CD4-positive, CD25-positive, alpha-beta regulatory T cell (primary cell): ENCODE measurements at regions not wholly inside any gene's neighbourhood (a gene's known extent, or its start where the extent isn't known, plus 50 kb on each side); places are given as distances from the start of the nearest gene placed in this dataset.

Experiments
- ATAC-seq, 2 donors: fragments of 150-1000 bp; cut with Tn5 transposase; one replicate each; pipeline ENCODE4 v1.10.0; 2021; ENCODE audit warnings: low read depth in 2 of 2, moderate number of reproducible peaks in 2 of 2, moderate library complexity in 1 of 2
- DNase-seq, 3 donors: peaks; one replicate each; pipeline versions ENCODE4 v3.0.0 to v3.0.0-alpha.2; 2012 to 2022; ENCODE audit warnings: mixed read lengths in 1 of 3
- H3K27ac ChIP-seq: one replicate; pipeline ENCODE4 v1.7.0; 2013; ENCODE audit warnings: mild to moderate bottlenecking, low read length; ENCODE audit not compliant: insufficient read depth, poor library complexity, severe bottlenecking
- H3K27me3 ChIP-seq: one replicate; pipeline ENCODE4 v1.7.0; 2013; ENCODE audit warnings: low read length; ENCODE audit not compliant: control insufficient read depth, insufficient read depth
- H3K36me3 ChIP-seq: one replicate; pipeline ENCODE4 v1.7.0; 2013; ENCODE audit warnings: mild to moderate bottlenecking, low read length, moderate library complexity; ENCODE audit not compliant: control insufficient read depth, insufficient read depth
- H3K4me1 ChIP-seq: 2 replicates; pipeline ENCODE4 v1.7.0; 2013; ENCODE audit warnings: mild to moderate bottlenecking, low read length; ENCODE audit not compliant: insufficient read depth, control insufficient read depth, poor library complexity, severe bottlenecking
- H3K4me3 ChIP-seq: one replicate; pipeline ENCODE4 v1.7.0; 2013; ENCODE audit warnings: low read depth, mild to moderate bottlenecking, low read length, moderate library complexity
- H3K9me3 ChIP-seq, 2 experiments: 1 replicate in 1 of 2; 2 replicates in 1 of 2; pipeline ENCODE4 v1.7.0; 2013; ENCODE audit warnings: low read length in 2 of 2, mild to moderate bottlenecking in 1 of 2, moderate library complexity in 1 of 2; ENCODE audit not compliant: control insufficient read depth in 2 of 2
- H3K27ac Mint-ChIP-seq, 3 donors: one replicate each; pipeline ENCODE4 v1.8.0; 2020 to 2022; ENCODE audit warnings: mild to moderate bottlenecking in 3 of 3, mixed read lengths in 3 of 3, moderate library complexity in 2 of 3
- H3K27me3 Mint-ChIP-seq: one replicate; pipeline ENCODE4 v1.8.0; 2022; ENCODE audit warnings: mild to moderate bottlenecking, mixed read lengths
- H3K36me3 Mint-ChIP-seq: one replicate; pipeline ENCODE4 v1.8.0; 2020; ENCODE audit warnings: mixed read lengths
- H3K4me1 Mint-ChIP-seq, 4 donors: one replicate each; pipeline ENCODE4 v1.8.0; 2020 to 2022; ENCODE audit warnings: mixed read lengths in 4 of 4, mild to moderate bottlenecking in 1 of 4
- H3K4me3 Mint-ChIP-seq, 4 donors: one replicate each; pipeline ENCODE4 v1.8.0; 2020 to 2022; ENCODE audit warnings: mild to moderate bottlenecking in 4 of 4, mixed read lengths in 4 of 4, moderate library complexity in 3 of 4
- H3K9me3 Mint-ChIP-seq, 7 donors: one replicate each; pipeline ENCODE4 v1.8.0; 2020 to 2022; ENCODE audit warnings: mixed read lengths in 7 of 7, mild to moderate bottlenecking in 3 of 7, moderate library complexity in 2 of 7

DNA sequence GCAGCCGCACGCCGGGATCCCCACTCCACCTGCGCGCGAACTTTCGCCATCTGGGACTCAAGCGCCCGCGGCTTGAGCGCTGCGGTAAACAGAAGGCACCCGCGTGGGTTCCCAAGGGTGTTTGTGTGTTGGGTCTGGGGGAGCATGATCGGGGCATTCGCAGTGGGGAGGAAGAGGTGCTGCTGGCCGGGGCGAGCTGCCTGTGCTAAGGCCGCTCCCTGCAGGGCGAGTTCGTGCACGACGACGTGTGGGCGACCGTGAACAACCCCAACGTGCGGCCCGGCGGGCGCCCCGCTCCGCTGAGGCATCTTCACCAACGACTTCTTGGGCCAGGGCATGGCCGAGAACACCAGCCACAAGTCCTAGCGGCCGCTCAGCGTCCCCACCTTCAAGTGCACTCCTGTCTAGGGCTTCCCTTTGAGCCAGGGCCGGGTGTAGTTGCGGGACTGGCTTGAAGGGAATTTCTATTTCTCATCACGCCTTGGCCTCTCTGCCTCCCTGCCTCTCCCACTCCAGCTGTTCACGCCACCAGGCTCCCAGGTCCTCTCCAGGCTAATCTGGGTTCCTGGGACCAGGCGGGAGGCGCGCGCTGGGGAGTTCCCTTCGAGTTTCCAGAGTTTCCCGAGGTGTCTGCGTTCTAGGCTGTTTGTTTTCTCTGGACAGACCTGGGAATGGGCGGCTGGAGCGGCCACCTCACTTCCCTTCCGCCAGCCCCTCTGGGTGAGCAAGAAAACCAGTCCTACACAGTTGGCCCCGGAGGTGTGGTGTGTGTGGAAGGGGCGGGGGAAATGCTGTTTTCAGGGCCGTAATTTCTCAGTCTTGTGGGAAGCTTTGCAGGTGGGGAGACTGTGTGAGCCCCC, 417.8 kb upstream of the TMTC1 start:
- H3K4me1 Mint-ChIP-seq: no peaks in the 10 kb centered on the region

DNA sequence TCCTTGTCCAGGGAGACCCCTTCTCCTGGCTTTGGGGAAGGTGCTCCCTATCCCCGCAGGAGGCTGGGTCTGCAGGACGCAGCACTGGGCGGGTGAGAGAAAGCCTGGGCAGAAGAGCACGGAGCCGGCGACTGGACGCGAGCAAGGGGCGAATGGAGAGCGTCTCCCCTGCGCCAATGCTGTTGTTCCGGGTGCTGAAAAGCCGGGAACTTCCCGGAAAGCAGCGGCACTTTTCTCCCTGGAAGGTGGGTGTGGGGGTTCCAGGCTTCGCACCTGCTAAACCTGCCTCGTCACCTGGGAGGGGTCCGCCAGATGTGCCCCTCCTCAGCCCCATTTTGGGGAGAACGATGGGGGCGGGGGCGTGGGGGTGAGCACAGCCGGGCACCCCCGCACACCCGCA, 417.1 kb upstream of the TMTC1 start:
- Histone ChIP-seq H3K9me3 (no peaks in the 10 kb centered on the region), H3K27ac (no peak overlapping the region), H3K4me1 (no peaks in the 10 kb centered on the region), H3K36me3 (no peaks in the 10 kb centered on the region), H3K27me3 (peaks cover 3% of the 10 kb centered on the region), H3K4me3 (no peak overlapping the region)
- Mint-ChIP-seq H3K9me3 (peaks cover 0 to 4% (median 0%) of the 10 kb centered on the region in 7 donors), H3K27me3 (peaks cover 24% of the 10 kb centered on the region), H3K36me3 (no peaks in the 10 kb centered on the region), H3K4me1 (no peaks in the 10 kb centered on the region), H3K4me3 (no peak overlapping the region), H3K27ac (no peak overlapping the region)
- DNase-seq: no peak
- ATAC-seq: no peak

More for the DNA sequence above, 417.8 kb upstream of the TMTC1 start:
- Mint-ChIP-seq H3K27me3 (peaks cover 24% of the 10 kb centered on the region), H3K36me3 (no peaks in the 10 kb centered on the region), H3K9me3 (peaks cover 0 to 8% (median 0%) of the 10 kb centered on the region in 7 donors), H3K27ac (no peak overlapping the region), H3K4me3 (no peak overlapping the region)
- H3K4me1 ChIP-seq: no peaks in the 10 kb centered on the region
- ATAC-seq (no peak), DNase-seq (no peak)
- H3K4me3 ChIP-seq: no peak overlapping the region
- no peaks in the 10 kb centered on the region for H3K9me3 ChIP-seq
- H3K27ac ChIP-seq: no peak overlapping the region
- H3K36me3 ChIP-seq: no peaks in the 10 kb centered on the region
- H3K27me3 ChIP-seq: peaks cover 3% of the 10 kb centered on the region

DNA sequence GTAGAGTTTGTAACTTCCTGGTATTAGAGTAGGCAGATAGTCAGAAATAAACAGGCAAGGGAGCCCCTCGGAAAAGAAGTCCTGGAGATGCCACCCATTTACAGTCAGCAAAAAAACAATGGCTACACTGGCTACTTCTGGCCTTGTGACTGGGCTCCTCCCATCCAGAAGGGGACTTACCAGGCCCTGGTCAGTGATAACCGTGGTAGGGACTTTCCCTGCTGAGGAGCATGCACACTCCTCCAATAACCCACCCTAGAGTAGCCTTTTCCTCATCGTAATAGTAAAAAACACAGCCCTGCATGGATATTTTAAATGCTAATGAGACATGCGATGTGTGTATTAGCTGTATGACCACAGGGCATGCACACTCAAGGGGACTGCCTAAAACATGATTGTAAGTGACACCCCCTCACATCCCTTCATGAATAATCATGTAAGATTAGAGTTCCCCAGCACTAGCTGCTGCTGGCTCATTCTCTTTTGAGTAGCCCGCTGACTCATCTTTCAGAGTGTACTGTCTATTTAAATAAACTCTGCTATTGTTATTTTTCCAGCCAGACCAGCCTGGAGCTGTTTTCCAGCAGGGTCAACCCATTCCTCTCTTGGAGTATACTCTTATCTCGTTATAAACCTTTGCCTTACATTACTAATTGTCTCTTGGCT, 413.8 kb upstream of the TMTC1 start:
- peaks cover 0 to 2% (median 0%) of the 10 kb centered on the region in 7 donors for H3K9me3 Mint-ChIP-seq
- no peak overlapping the region for H3K4me3 Mint-ChIP-seq
- Histone ChIP-seq H3K27me3 (peaks cover 3% of the 10 kb centered on the region), H3K4me3 (no peak overlapping the region), H3K9me3 (no peaks in the 10 kb centered on the region), H3K36me3 (no peaks in the 10 kb centered on the region), H3K27ac (no peak overlapping the region), H3K4me1 (no peaks in the 10 kb centered on the region)
- no peaks in the 10 kb centered on the region for H3K4me1 Mint-ChIP-seq
- DNase-seq (no peak), ATAC-seq (no peak)
- H3K27me3 Mint-ChIP-seq: peaks cover 15% of the 10 kb centered on the region
- no peaks in the 10 kb centered on the region for H3K36me3 Mint-ChIP-seq
- no peak overlapping the region for H3K27ac Mint-ChIP-seq

DNA sequence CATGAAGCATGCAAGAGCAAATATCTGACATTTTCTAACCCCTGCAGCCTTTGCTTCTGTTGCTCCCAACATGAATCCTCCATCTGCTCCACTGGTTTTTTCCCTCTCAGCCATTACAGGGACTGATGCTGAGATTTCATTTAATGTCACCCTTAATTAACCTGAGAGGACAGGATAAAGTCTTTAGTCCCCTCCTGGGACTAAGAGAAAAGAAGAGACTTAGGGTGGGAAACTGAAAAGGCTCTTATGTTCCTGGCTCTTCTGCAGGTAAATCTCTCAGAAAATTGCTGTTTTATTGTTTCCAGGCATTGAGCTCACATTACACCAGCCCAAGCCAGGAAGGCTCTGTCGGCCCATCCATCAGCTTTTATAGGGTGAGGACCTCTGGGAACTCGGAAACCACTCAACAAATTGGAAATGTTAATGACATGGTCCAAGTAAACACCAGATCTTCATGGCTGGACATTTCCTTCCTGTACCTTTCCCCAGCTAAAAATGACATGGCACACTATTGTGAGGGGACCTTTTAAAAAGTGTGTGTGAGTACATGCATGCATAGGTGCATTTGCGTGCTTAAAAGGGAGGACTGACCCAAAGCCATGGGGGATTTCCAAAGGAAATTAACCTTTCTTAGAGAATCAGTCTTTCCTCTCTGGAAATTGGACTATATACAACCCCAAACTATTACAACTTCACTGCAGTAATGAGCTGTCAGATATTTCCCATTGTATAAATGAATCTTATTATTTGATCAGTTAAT, 408.1 kb upstream of the TMTC1 start:
- H3K4me1 ChIP-seq: no peaks in the 10 kb centered on the region

DNA sequence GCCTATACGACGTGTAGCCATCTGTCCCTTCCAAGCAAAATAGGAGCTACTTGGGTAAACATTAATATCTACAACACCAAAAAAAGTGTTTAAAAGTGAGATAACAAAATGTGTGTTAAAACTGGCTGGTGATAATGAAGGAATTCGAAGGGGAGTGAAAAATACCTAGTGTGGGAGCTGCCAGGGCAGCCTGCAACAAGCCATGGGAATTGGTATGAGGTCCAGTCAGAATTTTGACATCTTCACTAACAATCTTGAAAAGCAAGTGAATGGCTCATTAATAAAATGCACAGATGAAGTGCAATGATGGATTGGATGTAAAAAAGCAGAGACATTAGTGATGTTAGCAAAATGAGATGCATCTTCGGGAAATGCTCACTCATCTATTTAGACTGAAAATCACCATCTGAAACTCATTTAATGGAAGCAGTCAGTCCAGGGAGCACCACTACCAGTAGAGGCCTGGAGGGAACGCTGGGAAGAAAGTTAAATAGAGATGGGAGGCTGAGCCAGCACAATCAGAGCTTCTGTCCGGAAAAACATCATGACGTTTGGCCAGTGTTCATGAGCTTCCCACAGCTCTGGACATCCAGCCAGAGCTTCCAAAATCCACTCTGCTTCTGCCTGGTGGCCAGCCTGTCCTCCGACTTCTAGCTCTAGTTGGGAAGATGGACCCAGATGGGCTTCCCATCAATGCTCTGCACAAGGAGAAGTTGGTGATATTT, 405.0 kb upstream of the TMTC1 start:
- Mint-ChIP-seq H3K27me3 (no peaks in the 10 kb centered on the region), H3K36me3 (no peaks in the 10 kb centered on the region), H3K9me3 (no peaks in the 10 kb centered on the region), H3K4me3 (no peak overlapping the region), H3K27ac (no peak overlapping the region), H3K4me1 (no peaks in the 10 kb centered on the region)
- Histone ChIP-seq H3K4me1 (no peaks in the 10 kb centered on the region), H3K27me3 (no peaks in the 10 kb centered on the region), H3K9me3 (no peaks in the 10 kb centered on the region), H3K27ac (no peak overlapping the region), H3K36me3 (no peaks in the 10 kb centered on the region), H3K4me3 (no peak overlapping the region)
- ATAC-seq (no peak), DNase-seq (no peak)

More for the DNA sequence above, 408.1 kb upstream of the TMTC1 start:
- no peaks in the 10 kb centered on the region for H3K36me3 Mint-ChIP-seq
- H3K27me3 Mint-ChIP-seq: peaks cover 3% of the 10 kb centered on the region
- Histone ChIP-seq H3K9me3 (no peaks in the 10 kb centered on the region), H3K27me3 (no peaks in the 10 kb centered on the region), H3K36me3 (no peaks in the 10 kb centered on the region), H3K4me3 (no peak overlapping the region), H3K27ac (no peak overlapping the region)
- H3K4me1 Mint-ChIP-seq: no peaks in the 10 kb centered on the region
- no peak for DNase-seq
- ATAC-seq: no peak
- H3K27ac Mint-ChIP-seq: no peak overlapping the region
- no peak overlapping the region for H3K4me3 Mint-ChIP-seq
- no peaks in the 10 kb centered on the region for H3K9me3 Mint-ChIP-seq

DNA sequence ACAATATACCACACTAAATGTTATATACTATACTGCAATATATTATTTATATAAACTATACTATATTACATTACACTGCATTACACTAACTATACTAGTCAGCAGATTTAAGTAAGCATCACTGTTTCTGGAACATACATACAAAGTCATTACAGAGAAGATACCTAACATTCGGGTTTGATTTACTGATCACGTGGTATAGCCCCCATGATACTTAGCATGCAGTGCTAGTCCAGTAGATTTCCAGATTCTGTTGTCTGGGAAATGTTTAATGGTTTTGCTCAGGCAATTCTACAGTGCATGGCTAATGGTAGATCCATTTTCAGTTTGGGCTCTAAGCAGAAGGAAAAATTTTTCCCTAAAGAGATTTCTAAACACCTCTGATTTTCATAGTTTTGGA, 403.7 kb upstream of the TMTC1 start:
- no peak overlapping the region for H3K4me3 ChIP-seq
- no peaks in the 10 kb centered on the region for H3K4me1 ChIP-seq
- no peaks in the 10 kb centered on the region for H3K36me3 ChIP-seq
- H3K9me3 ChIP-seq: no peaks in the 10 kb centered on the region
- no peaks in the 10 kb centered on the region for H3K27me3 ChIP-seq
- ATAC-seq: no peak
- H3K27ac ChIP-seq: no peak overlapping the region
- Mint-ChIP-seq H3K4me1 (no peaks in the 10 kb centered on the region), H3K36me3 (no peaks in the 10 kb centered on the region), H3K9me3 (no peaks in the 10 kb centered on the region), H3K4me3 (no peak overlapping the region), H3K27ac (no peak overlapping the region), H3K27me3 (no peaks in the 10 kb centered on the region)
- no peak for DNase-seq

DNA sequence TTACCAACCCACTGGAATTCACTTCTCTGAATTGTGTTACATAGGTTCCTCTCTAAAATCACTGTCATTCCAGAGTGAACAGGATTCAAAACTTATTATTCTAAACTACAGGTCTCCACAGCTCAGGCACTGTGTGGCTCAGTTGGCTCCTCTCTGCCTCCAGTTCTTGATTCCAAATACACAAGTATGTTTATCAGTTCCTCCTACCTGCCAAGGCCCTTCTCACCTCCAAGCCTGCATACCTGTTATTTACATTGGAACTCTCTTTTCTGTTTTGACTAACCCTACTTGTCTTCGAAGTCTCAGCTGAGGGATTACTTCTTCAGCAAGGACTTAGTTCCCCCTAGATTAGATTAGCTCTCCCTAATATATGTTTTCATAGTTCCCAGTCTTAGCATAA, 397.6 kb upstream of the TMTC1 start:
- no peaks in the 10 kb centered on the region for H3K36me3 Mint-ChIP-seq
- H3K27me3 Mint-ChIP-seq: no peaks in the 10 kb centered on the region
- H3K9me3 Mint-ChIP-seq: peaks cover 0 to 5% (median 0%) of the 10 kb centered on the region in 7 donors
- no peak overlapping the region for H3K27ac Mint-ChIP-seq
- no peak overlapping the region for H3K4me3 Mint-ChIP-seq
- Histone ChIP-seq H3K36me3 (no peaks in the 10 kb centered on the region), H3K4me1 (no peaks in the 10 kb centered on the region), H3K27ac (no peak overlapping the region), H3K4me3 (no peak overlapping the region), H3K9me3 (no peaks in the 10 kb centered on the region), H3K27me3 (no peaks in the 10 kb centered on the region)
- ATAC-seq (no peak), DNase-seq (no peak)
- H3K4me1 Mint-ChIP-seq: no peaks in the 10 kb centered on the region
